A673 (cell line): ENCODE measurements at regions not wholly inside any gene's neighbourhood (a gene's known extent, or its start where the extent isn't known, plus 50 kb on each side); places are given as distances from the start of the nearest gene placed in this dataset.

Experiments used
- BruUV-seq: library from RNA; stranded (reverse); fragments of 400-500 nt; replicated peaks from 2 replicates; lab custom pipeline; 2021; lab: Mats Ljungman, UMichigan
- CTCF ChIA-PET: fragments of 300-600 bp; sonication (Branson Sonifier 250); formaldehyde crosslinking; loops from one replicate; lab custom pipeline; 2022; ENCODE audit warnings: antibody characterized with exemption; lab: Charles Lee
- POLR2A ChIA-PET: fragments of 300-600 bp; sonication (Branson Sonifier 250); formaldehyde crosslinking; loops from one replicate; lab custom pipeline; 2022; ENCODE audit warnings: antibody characterized with exemption; ENCODE audit not compliant: low non-redundant PET; lab: Charles Lee
- DNase-seq: peaks from one replicate; pipeline ENCODE4 v3.0.0-alpha.2; 2015; ENCODE audit warnings: low spot score
- H3K27ac ChIP-seq: fragments of 200-600 bp; sonication (generic); 2 replicates; pipeline ENCODE4 v1.5.1; 2016; ENCODE audit warnings: mixed run types, low read depth, mild to moderate bottlenecking, mixed read lengths, antibody characterized with exemption, low read length; ENCODE audit not compliant: poor library complexity, severe bottlenecking
- H3K27me3 ChIP-seq: fragments of 200-600 bp; sonication (generic); replicated peaks from 2 replicates; pipeline ENCODE4 v1.6.1; 2017; ENCODE audit warnings: mixed run types, low read depth, mild to moderate bottlenecking, mixed read lengths, antibody characterized with exemption, low read length; ENCODE audit not compliant: insufficient read depth, poor library complexity
- H3K36me3 ChIP-seq: fragments of 200-600 bp; sonication (generic); 2 replicates; pipeline ENCODE4 v1.6.1; 2016; ENCODE audit warnings: mixed run types, mild to moderate bottlenecking, mixed read lengths, antibody characterized with exemption, low read length; ENCODE audit not compliant: insufficient read depth, poor library complexity, severe bottlenecking
- H3K4me1 ChIP-seq: fragments of 200-600 bp; sonication (generic); 2 replicates; pipeline ENCODE4 v1.6.1; 2017; ENCODE audit warnings: mixed run types, mild to moderate bottlenecking, mixed read lengths, antibody characterized with exemption, low read length; ENCODE audit not compliant: insufficient read depth, poor library complexity, severe bottlenecking
- H3K4me3 ChIP-seq: fragments of 200-600 bp; sonication (generic); 2 replicates; pipeline ENCODE4 v1.5.1; 2016; ENCODE audit warnings: low read depth, mixed run types, mild to moderate bottlenecking, mixed read lengths, low read length; ENCODE audit not compliant: poor library complexity, severe bottlenecking
- H3K9me3 ChIP-seq: fragments of 200-600 bp; sonication (generic); 2 replicates; pipeline ENCODE4 v1.6.1; 2016; ENCODE audit warnings: mixed run types, low read depth, mild to moderate bottlenecking, mixed read lengths, antibody characterized with exemption, low read length; ENCODE audit not compliant: poor library complexity, severe bottlenecking
- EZH2 ChIP-seq: fragments of 200-600 bp; sonication (generic); IDR thresholded peaks from 2 replicates; pipeline ENCODE4 v1.6.1; 2017; ENCODE audit warnings: borderline replicate concordance, low read depth, mild to moderate bottlenecking, mixed read lengths, antibody characterized with exemption, low read length; ENCODE audit not compliant: poor library complexity, severe bottlenecking
- intact Hi-C: fragments of 100-400 bp; cut with micrococcal nuclease; formaldehyde crosslinking; loops from one replicate; pipeline ENCODE4 v1.10.0; 2022; ENCODE audit not compliant: unreplicated experiment
- TF ChIP-seq, protein P1 (sequence below): fragments of 300-800, 200-600 bp; sonication (generic); conservative IDR thresholded peaks from 2 replicates; pipeline ENCODE4 v1.5.1; 2017; ENCODE audit warnings: low read depth, mild to moderate bottlenecking, antibody characterized with exemption, low read length, moderate library complexity, mixed read lengths

DNA sequence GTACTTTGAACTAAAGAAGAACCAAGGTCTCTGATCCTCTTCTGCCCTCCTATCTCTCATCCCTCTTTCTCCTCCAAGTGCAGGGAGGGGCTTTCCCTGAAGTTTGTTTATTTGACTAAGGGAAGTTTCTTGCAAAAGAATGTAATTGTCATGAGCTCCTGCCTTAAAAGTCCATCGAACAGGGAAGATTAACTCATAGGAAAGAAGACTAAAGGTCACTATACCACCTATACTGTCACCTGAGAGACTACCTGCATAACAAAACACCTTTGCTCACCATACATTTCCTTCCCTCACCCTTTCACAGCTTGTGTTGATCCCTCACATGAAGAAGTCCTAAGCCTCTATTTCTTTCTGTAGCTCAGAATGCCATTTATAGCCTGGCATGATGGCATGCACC, 59.4 kb upstream of the C4orf54 start:
- no peak for DNase-seq
- Histone ChIP-seq H3K27ac (no peak overlapping the region), H3K9me3 (no peaks in the 10 kb centered on the region), H3K4me1 (no peaks in the 10 kb centered on the region), H3K27me3 (peaks cover 16% of the 10 kb centered on the region), H3K4me3 (no peak overlapping the region), H3K36me3 (no peaks in the 10 kb centered on the region)
- no TSS peak for BruUV-seq
- ChIA-PET POLR2A (no interaction called here), CTCF (no interaction called here)
- intact Hi-C loops = no loop called here
- TF ChIP-seq, protein P1, sequence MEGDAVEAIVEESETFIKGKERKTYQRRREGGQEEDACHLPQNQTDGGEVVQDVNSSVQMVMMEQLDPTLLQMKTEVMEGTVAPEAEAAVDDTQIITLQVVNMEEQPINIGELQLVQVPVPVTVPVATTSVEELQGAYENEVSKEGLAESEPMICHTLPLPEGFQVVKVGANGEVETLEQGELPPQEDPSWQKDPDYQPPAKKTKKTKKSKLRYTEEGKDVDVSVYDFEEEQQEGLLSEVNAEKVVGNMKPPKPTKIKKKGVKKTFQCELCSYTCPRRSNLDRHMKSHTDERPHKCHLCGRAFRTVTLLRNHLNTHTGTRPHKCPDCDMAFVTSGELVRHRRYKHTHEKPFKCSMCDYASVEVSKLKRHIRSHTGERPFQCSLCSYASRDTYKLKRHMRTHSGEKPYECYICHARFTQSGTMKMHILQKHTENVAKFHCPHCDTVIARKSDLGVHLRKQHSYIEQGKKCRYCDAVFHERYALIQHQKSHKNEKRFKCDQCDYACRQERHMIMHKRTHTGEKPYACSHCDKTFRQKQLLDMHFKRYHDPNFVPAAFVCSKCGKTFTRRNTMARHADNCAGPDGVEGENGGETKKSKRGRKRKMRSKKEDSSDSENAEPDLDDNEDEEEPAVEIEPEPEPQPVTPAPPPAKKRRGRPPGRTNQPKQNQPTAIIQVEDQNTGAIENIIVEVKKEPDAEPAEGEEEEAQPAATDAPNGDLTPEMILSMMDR = no peak
- TF ChIP-seq EZH2 = no peak

- no peak for TF ChIP-seq EZH2
- TF ChIP-seq, protein P1 = no peak
- ChIA-PET CTCF (no interaction called here), POLR2A (no interaction called here)
- no peak for DNase-seq
- H3K36me3 ChIP-seq = no peaks in the 10 kb centered on the region
- no TSS peak for BruUV-seq
- H3K27me3 ChIP-seq = peaks cover 16% of the 10 kb centered on the region
- no peaks in the 10 kb centered on the region for H3K9me3 ChIP-seq
- H3K27ac ChIP-seq = no peak overlapping the region
- intact Hi-C loops = no loop called here
- no peaks in the 10 kb centered on the region for H3K4me1 ChIP-seq
- H3K4me3 ChIP-seq = no peak overlapping the region
Measured at GRCh38 chr4:99715286-99715685, 57.7 kb upstream of the C4orf54 start.

DNA sequence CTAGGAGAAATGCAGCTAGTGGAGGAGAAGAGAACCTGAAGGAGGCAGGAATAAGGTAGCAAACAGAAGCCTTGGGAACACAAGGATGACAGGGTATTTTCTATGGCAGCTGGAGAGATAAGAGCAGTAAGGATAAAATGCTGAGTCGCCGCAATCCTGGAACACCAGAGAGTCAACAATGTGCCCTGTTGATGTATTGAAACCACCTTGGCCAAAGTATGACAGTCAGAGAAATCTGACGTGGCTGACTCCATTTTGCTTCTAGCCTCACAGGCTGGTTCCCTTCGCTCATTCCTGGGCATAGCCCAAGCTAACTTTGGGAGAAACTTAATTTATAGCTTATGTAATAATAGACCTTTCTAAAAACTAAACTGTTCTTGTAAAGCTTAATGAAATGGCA, 56.6 kb upstream of the C4orf54 start:
- CTCF ChIA-PET = no interaction called here
- Histone ChIP-seq H3K27ac (no peak overlapping the region), H3K4me1 (no peaks in the 10 kb centered on the region), H3K27me3 (peaks cover 18% of the 10 kb centered on the region), H3K9me3 (no peaks in the 10 kb centered on the region), H3K4me3 (no peak overlapping the region), H3K36me3 (no peaks in the 10 kb centered on the region)
- DNase-seq = no peak
- TF ChIP-seq, protein P1 = no peak
- TF ChIP-seq EZH2 = no peak
- intact Hi-C loops = no loop called here
- BruUV-seq = no TSS peak
- POLR2A ChIA-PET = no interaction called here
